IMR-90 (cell line): ENCODE measurements at regions not wholly inside any gene's neighbourhood (a gene's known extent, or its start where the extent isn't known, plus 50 kb on each side); places are given as distances from the start of the nearest gene placed in this dataset.

ENCODE experiments used
- ATAC-seq: fragments of 200-7000 bp; cut with Tn5 transposase; 2 replicates; pipeline ENCODE4 v1.9.1; 2020; ENCODE audit warnings: low read depth, mild to moderate bottlenecking, moderate library complexity
- BruUV-seq: library from RNA; stranded (reverse); fragments of 400-500 nt; replicated peaks from 2 replicates; lab custom pipeline; 2021; lab: Mats Ljungman, UMichigan
- CTCF ChIA-PET: fragments of 300-600 bp; formaldehyde crosslinking; extraction: SDS; loops from one replicate; lab custom pipeline; 2021; ENCODE audit warnings: antibody characterized with exemption; lab: Yijun Ruan, JAX
- POLR2A ChIA-PET: fragments of 300-600 bp; sonication (Branson Sonifier 250); formaldehyde crosslinking; loops from one replicate; lab custom pipeline; 2022; ENCODE audit warnings: antibody characterized with exemption; ENCODE audit not compliant: unreplicated experiment; lab: Charles Lee
- DNase-seq: peaks from one replicate; pipeline ENCODE4 v3.0.0; 2013
- H2AFZ ChIP-seq: replicated peaks from 2 replicates; pipeline ENCODE3; 2013; ENCODE audit warnings: low read length, mild to moderate bottlenecking; ENCODE audit not compliant: poor library complexity
- H2AK5ac ChIP-seq: 2 replicates; pipeline ENCODE4 v1.6.1; 2013; ENCODE audit warnings: low read depth, low read length, inconsistent platforms
- H2AK9ac ChIP-seq: replicated peaks from 2 replicates; pipeline ENCODE3; 2013; ENCODE audit warnings: mild to moderate bottlenecking, low read depth, low read length, moderate library complexity; ENCODE audit not compliant: poor library complexity
- H2BK120ac ChIP-seq: 2 replicates; pipeline ENCODE4 v1.6.1; 2013; ENCODE audit warnings: low read depth, low read length, inconsistent platforms
- H2BK15ac ChIP-seq: 3 replicates; pipeline ENCODE4 v1.6.1; 2013; ENCODE audit warnings: low read depth, low read length, inconsistent platforms
- H2BK20ac ChIP-seq: 2 replicates; pipeline ENCODE4 v1.6.1; 2013; ENCODE audit warnings: low read depth, mild to moderate bottlenecking, inconsistent platforms, low read length, moderate library complexity
- H2BK5ac ChIP-seq: 2 replicates; pipeline ENCODE4 v1.6.1; 2013; ENCODE audit warnings: mild to moderate bottlenecking, low read depth, low read length, inconsistent platforms; ENCODE audit not compliant: poor library complexity, severe bottlenecking
- H3K14ac ChIP-seq: replicated peaks from 2 replicates; pipeline ENCODE4 v1.6.1; 2013; ENCODE audit warnings: low read depth, low read length, inconsistent platforms
- H3K18ac ChIP-seq: 2 replicates; pipeline ENCODE4 v1.6.1; 2013; ENCODE audit warnings: low read depth, low read length, control low read depth
- H3K23ac ChIP-seq: 2 replicates; pipeline ENCODE4 v1.6.1; 2013; ENCODE audit warnings: low read depth, low read length, inconsistent platforms
- H3K27ac ChIP-seq: 2 replicates; pipeline ENCODE4 v1.5.1; 2013; ENCODE audit warnings: mild to moderate bottlenecking, control low read depth, low read length; ENCODE audit not compliant: insufficient read depth
- H3K27me3 ChIP-seq: 2 replicates; pipeline ENCODE4 v1.6.1; 2013; ENCODE audit warnings: low read length; ENCODE audit not compliant: control insufficient read depth, insufficient read depth
- H3K36me3 ChIP-seq: 2 replicates; pipeline ENCODE4 v1.6.1; 2013; ENCODE audit warnings: low read length, mixed read lengths; ENCODE audit not compliant: control insufficient read depth, insufficient read depth
- H3K4ac ChIP-seq: 2 replicates; pipeline ENCODE4 v1.6.1; 2013; ENCODE audit warnings: low read depth, low read length, inconsistent platforms
- H3K4me1 ChIP-seq: 2 replicates; pipeline ENCODE4 v1.6.1; 2013; ENCODE audit warnings: low read length, mixed read lengths; ENCODE audit not compliant: control insufficient read depth, insufficient read depth
- H3K4me2 ChIP-seq: 2 replicates; pipeline ENCODE4 v1.6.1; 2013; ENCODE audit warnings: low read depth, mild to moderate bottlenecking, control low read depth, low read length, moderate library complexity
- H3K4me3 ChIP-seq: 2 replicates; pipeline ENCODE4 v1.5.1; 2013; ENCODE audit warnings: low read depth, mild to moderate bottlenecking, control low read depth, low read length, moderate library complexity; ENCODE audit not compliant: insufficient read depth
- H3K56ac ChIP-seq: 2 replicates; pipeline ENCODE4 v1.6.1; 2013; ENCODE audit warnings: low read length, inconsistent platforms; ENCODE audit not compliant: insufficient read depth; ENCODE audit errors: extremely low read depth
- H3K79me1 ChIP-seq, 2 experiments: 2 replicates each; pipeline ENCODE4 v1.6.1; 2013; ENCODE audit warnings: low read length in 2 of 2, inconsistent platforms in 1 of 2, low read depth in 1 of 2
- H3K9ac ChIP-seq: 2 replicates; pipeline ENCODE4 v1.6.1; 2013; ENCODE audit warnings: low read depth, low read length, control low read depth
- H3K9me1 ChIP-seq: 2 replicates; pipeline ENCODE4 v1.6.1; 2013; ENCODE audit warnings: low read length, inconsistent platforms; ENCODE audit not compliant: insufficient read depth
- H3K9me3 ChIP-seq: 2 replicates; pipeline ENCODE4 v1.6.1; 2013; ENCODE audit warnings: low read length; ENCODE audit not compliant: control insufficient read depth, insufficient read depth
- H4K20me1 ChIP-seq: 2 replicates; pipeline ENCODE4 v1.6.1; 2013; ENCODE audit warnings: low read length, inconsistent platforms; ENCODE audit not compliant: insufficient read depth
- H4K5ac ChIP-seq: 2 replicates; pipeline ENCODE4 v1.6.1; 2013; ENCODE audit warnings: mild to moderate bottlenecking, low read depth, low read length, control low read depth
- H4K8ac ChIP-seq, 2 experiments: 2 replicates each; pipeline ENCODE4 v1.6.1; 2013; ENCODE audit warnings: low read depth in 2 of 2, low read length in 2 of 2, control low read depth in 1 of 2, inconsistent platforms in 1 of 2
- H4K91ac ChIP-seq: 2 replicates; pipeline ENCODE4 v1.6.1; 2013; ENCODE audit warnings: low read depth, low read length, inconsistent platforms; ENCODE audit not compliant: insufficient read depth
- BHLHE40 ChIP-seq: fragments of 150-350 bp; IDR thresholded peaks from 2 replicates; pipeline ENCODE4 v1.6.1; 2016; ENCODE audit warnings: mild to moderate bottlenecking, low read depth, low read length
- CEBPB ChIP-seq: IDR thresholded peaks from 2 replicates; pipeline ENCODE4 v1.6.1; 2012; ENCODE audit warnings: low read depth, low read length, improper control_type of control experiment
- CHD1 ChIP-seq: IDR thresholded peaks from 2 replicates; pipeline ENCODE4 v1.6.1; 2012; ENCODE audit warnings: low read depth, low read length, improper control_type of control experiment
- CTCF ChIP-seq: conservative IDR thresholded peaks from 2 replicates; pipeline ENCODE4 v1.5.1; 2012; ENCODE audit warnings: mild to moderate bottlenecking, low read depth, low read length, improper control_type of control experiment
- ELK1 ChIP-seq: fragments of 150-350 bp; IDR thresholded peaks from 2 replicates; pipeline ENCODE4 v1.6.1; 2016; ENCODE audit warnings: low read depth, mild to moderate bottlenecking, low read length, moderate library complexity, borderline replicate concordance
- FOS ChIP-seq: fragments of 150-350 bp; IDR thresholded peaks from 2 replicates; pipeline ENCODE4 v1.6.1; 2016; ENCODE audit warnings: low read depth, low read length
- MAFK ChIP-seq: IDR thresholded peaks from 2 replicates; pipeline ENCODE4 v1.6.1; 2012; ENCODE audit warnings: low read depth, low read length, improper control_type of control experiment
- MAZ ChIP-seq: IDR thresholded peaks from 2 replicates; pipeline ENCODE4 v1.6.1; 2012; ENCODE audit warnings: low read depth, mild to moderate bottlenecking, low read length, improper control_type of control experiment, moderate library complexity, borderline replicate concordance
- MXI1 ChIP-seq: IDR thresholded peaks from 2 replicates; pipeline ENCODE4 v1.6.1; 2012; ENCODE audit warnings: low read depth, mild to moderate bottlenecking, low read length, moderate library complexity, borderline replicate concordance
- NFE2L2 ChIP-seq: fragments of 150-350 bp; IDR thresholded peaks from 2 replicates; pipeline ENCODE4 v1.6.1; 2016; ENCODE audit warnings: low read depth, mild to moderate bottlenecking, low read length
- POLR2A ChIP-seq: IDR thresholded peaks from 2 replicates; pipeline ENCODE4 v1.6.1; 2012; ENCODE audit warnings: mild to moderate bottlenecking, low read depth, low read length
- RAD21 ChIP-seq: IDR thresholded peaks from 2 replicates; pipeline ENCODE4 v1.6.1; 2012; ENCODE audit warnings: low read length, improper control_type of control experiment
- RCOR1 ChIP-seq: IDR thresholded peaks from 2 replicates; pipeline ENCODE4 v1.6.1; 2012; ENCODE audit warnings: mild to moderate bottlenecking, low read length, improper control_type of control experiment; ENCODE audit not compliant: insufficient replicate concordance
- RFX5 ChIP-seq: IDR thresholded peaks from 2 replicates; pipeline ENCODE4 v1.8.0; 2012; ENCODE audit warnings: low read depth, mild to moderate bottlenecking, low read length, moderate library complexity
- SMC3 ChIP-seq: fragments of 150-350 bp; IDR thresholded peaks from 2 replicates; pipeline ENCODE4 v1.6.1; 2016; ENCODE audit warnings: low read depth, mild to moderate bottlenecking, antibody characterized with exemption, low read length, moderate library complexity
- USF2 ChIP-seq: fragments of 150-350 bp; IDR thresholded peaks from 2 replicates; pipeline ENCODE4 v1.6.1; 2017; ENCODE audit warnings: mild to moderate bottlenecking, antibody characterized with exemption, low read length, low read depth
- WGBS, 2 experiments: methylation state at CpG; one replicate each; pipeline versions ENCODE4 v1.1.5 to v1.1.7; 2013; ENCODE audit warnings: missing lambda C conversion rate in 2 of 2; ENCODE audit not compliant: insufficient read length in 1 of 2; ENCODE audit errors: extremely low coverage in 2 of 2; 5-methylcytosine and 5-hydroxymethylcytosine counted together
- dilution Hi-C: fragments of 300-500 bp; cut with HindIII; formaldehyde crosslinking; loops from one replicate; pipeline ENCODE4 v1.14.3; 2018; ENCODE audit warnings: low sequenced_read_pairs; ENCODE audit not compliant: unreplicated experiment
- in situ Hi-C: fragments of 300-500 bp; cut with MboI; formaldehyde crosslinking; loops from 3 replicates; pipeline ENCODE4 v1.14.3; 2019; ENCODE audit warnings: low sequenced_read_pairs, inconsistent platforms, mixed read lengths
- intact Hi-C: fragments of 100-400 bp; cut with micrococcal nuclease; formaldehyde crosslinking; loops from 2 replicates; pipeline ENCODE4 v1.10.0; 2022

GRCh38 chr6:71045296-71045695 is 88.4 kb upstream of the B3GAT2 start:
- Histone ChIP-seq H2BK5ac (no peak overlapping the region), H3K4ac (no peak overlapping the region), H2AK5ac (no peak overlapping the region), H3K9me1 (no peaks in the 10 kb centered on the region), H3K14ac (no peak overlapping the region), H3K27me3 (peaks cover 3% of the 10 kb centered on the region; the same call in 1 of the 2 replicates), H4K20me1 (no peaks in the 10 kb centered on the region), H3K36me3 (no peaks in the 10 kb centered on the region), H3K56ac (no peak overlapping the region), H3K4me3 (no peak overlapping the region), H3K18ac (no peak overlapping the region), H2BK20ac (no peak overlapping the region), H3K9me3 (no peaks in the 10 kb centered on the region), H3K79me1 (no peaks in the 10 kb centered on the region), H3K4me2 (no peak overlapping the region), H2BK15ac (no peak overlapping the region), H3K9ac (no peak overlapping the region), H2AFZ (no peak overlapping the region), H4K8ac (no peak overlapping the region), H3K27ac (no peak overlapping the region), H2AK9ac (no peak overlapping the region), H3K23ac (no peak overlapping the region), H4K5ac (no peak overlapping the region), H3K4me1 (no peaks in the 10 kb centered on the region), H4K91ac (no peak overlapping the region), H2BK120ac (no peak overlapping the region)
- no peak for ATAC-seq
- dilution Hi-C loops, result no loop called here
- no peak for TF ChIP-seq MXI1
- no peak for TF ChIP-seq RCOR1
- no peak for TF ChIP-seq NFE2L2
- TF ChIP-seq POLR2A, result no peak
- TF ChIP-seq FOS, result no peak
- TF ChIP-seq CEBPB, result no peak
- TF ChIP-seq SMC3, result no peak
- TF ChIP-seq USF2, result no peak
- no peak for TF ChIP-seq BHLHE40
- TF ChIP-seq CHD1, result no peak
- TF ChIP-seq CTCF, result no peak
- TF ChIP-seq ELK1, result no peak
- no peak for TF ChIP-seq RFX5
- no peak for TF ChIP-seq MAZ
- TF ChIP-seq RAD21, result no peak
- no peak for TF ChIP-seq MAFK
- in situ Hi-C loops, result no loop called here
- no TSS peak for BruUV-seq
- no CpG with 5 or more reads among the region's 5 CpGs for WGBS, 2 experiments
- ChIA-PET POLR2A (no interaction called here), CTCF (no interaction called here)
- intact Hi-C loops, result no loop called here
- no peak for DNase-seq
